Effector CD4-positive, alpha-beta T cell (primary cell): ENCODE measurements at regions not wholly inside any gene's neighbourhood (a gene's known extent, or its start where the extent isn't known, plus 50 kb on each side); places are given as distances from the start of the nearest gene placed in this dataset.

Source experiments
- DNase-seq: peaks from one replicate; pipeline ENCODE4 v3.0.0-alpha.2; 2020

DNA sequence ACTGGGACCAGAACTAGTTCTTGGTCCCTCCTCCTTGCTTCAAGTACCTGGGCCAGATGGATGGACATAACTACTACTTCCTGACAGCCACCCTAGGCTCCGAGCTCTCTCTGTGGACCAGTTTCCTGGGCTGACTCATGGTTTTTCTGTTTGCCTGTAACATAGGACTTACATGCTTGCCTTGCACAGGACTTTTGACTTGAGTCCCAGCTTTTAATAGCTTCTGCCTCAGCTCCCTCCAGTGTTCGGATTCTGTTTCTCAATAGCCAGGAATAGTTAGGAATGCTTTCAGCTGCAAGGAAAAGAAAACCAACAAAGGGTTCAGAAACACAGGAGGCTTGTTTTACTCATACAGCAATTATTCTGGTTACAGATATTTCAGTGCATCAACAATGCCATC, 405.9 kb downstream of the ZNF536 start:
- no peak for DNase-seq

DNA sequence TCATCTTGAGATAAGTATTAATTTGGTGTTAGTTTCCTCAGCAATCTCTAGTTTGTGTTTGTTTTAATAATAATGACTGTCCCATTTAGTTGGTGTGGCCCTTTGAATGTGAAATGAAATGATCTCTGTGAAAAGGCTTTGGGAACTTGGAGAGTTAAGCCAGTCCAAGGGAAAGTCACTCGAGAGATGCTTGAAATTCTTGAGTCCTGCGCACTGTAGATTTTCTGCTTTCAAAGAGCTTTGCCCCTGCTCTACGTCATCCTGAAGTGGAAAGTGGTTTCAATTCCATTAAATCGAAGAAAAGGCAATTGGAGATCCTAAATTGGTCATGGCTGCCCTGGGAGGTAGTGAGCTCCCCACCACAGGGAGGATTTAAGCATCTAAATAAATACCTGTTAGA, 403.8 kb downstream of the ZNF536 start:
- DNase-seq, result no peak

DNA sequence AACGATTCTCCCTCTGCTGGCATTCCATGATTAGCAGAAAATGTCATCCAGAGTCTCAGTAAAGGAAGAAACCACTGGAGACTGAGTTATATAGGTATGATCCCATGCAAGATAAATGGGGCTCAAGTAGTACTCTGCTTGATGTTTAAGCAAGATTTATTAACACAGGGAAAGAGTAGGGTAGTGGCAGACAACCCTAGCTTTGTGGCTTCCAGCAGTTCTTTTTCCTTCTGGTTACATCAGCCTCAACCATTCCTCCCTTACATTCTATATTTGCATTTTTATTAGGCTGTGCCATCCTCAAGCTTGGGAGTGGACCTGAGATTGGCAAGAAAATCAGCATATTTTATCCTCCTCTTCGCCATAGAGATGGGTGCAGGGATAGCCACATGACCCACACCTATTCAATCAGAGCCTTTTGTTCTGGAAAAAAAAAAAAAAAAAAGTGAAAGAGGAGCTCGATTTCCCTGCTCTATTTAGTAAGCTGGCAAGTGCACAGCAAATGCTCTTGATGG, 402.1 kb downstream of the ZNF536 start:
- no peak for DNase-seq

DNA sequence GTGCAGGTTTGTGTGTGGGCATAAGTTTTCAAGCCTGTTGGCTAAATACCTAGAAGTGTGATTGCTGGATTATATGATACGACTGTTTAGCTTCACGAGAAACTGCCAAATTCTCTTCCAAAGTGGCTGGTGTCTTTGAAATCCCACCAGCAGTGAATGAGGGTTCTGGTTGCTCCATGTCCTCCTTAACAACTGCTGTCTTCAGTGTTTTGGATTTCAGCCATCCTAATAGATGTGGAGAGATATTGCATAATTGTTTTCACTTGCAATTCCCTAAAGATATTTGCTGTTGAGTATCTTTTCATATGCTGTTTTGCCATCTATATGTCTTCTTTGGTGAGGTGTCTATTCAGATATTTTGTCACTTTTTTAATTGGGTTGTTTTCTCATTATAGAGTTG, 390.5 kb downstream of the ZNF536 start:
- DNase-seq, result no peak

DNA sequence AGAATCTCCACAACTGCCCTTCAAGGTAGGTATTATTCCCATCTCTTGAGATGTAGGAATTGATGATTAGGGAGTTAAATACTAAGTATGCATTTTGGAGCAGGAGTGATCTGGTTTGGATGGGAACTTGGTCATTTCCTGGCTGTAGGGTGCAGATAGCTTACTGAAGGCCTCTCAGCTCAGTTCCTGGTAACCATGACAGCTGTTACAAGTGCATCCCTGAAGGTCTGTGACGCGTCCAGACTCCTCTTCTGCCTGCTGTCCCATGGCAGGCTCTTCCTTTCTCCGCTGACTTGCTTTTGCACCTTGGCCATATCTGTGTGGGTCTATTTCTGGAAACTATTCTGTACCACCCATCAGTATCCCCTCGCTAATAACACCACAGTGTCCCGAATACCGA, 387.8 kb downstream of the ZNF536 start:
- no peak for DNase-seq

DNA sequence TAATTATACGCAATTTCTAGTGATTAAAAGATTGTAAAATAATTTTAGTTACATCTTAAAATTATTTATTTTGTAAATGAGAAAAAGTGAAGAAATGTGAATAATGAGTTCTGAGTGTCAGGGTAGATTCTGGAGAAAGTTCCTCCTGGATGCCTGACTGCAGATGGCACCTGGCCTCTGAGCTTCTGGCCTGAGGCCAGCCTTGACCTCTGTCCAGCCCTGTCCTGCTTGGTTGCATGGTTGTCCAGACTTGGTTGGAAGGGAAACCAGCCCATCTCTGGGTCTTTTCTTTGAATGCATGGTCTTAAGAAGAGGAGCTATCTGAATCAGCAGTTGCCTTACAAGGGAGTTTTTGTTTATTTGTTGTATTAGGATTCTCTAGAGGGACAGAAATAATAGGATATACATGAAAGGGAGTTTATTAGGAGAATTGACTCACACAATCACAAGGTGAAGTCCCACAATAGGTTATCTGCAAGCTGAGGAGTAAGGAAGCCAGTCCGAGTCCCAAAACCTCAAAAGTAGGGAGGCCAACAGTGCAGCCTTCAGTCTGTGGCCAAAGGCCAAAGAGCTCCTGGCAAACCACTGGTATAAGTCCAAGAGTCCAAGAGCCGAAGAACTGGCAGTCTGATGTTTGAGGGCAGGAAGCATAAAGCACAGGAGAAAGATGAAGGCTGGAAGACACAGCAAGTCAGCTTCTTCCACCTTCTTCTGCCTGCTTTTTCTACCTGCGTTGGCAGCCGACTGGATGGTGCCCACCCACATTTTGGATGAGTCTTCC, 385.8 kb downstream of the ZNF536 start:
- no peak for DNase-seq

DNA sequence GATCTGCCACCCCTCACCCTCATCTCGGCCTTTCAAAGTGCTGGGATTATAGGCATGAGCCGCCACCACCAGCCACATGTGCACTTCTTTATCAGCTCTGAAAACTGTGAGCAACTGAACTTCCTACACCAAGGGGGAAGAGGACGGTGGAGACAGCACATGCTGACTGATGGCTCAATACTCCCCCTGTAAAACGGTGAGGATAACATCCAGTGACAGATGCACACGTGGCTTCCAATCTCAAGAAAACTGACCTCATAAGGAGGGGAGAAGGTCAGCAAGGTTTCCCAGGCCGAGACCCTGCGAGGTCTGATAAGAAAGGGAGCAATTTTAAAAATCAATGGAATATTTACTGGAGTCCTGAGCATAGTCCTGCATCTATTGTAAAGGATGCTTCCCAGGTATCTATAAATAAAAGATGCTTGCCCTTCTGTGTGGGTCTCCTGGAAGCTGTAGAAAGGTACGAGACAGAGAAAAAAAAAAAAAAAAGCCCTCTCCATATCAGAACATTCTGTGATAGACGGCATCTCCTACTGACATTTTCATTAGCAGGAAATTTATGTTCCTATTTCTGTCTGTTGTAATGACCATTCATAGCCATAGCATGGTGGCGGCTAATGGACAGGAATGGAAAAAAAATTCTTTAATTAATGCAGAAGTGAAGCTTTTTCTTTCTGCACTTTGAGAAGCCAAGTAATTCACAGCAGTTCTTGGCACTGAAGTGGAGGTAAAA, 385.1 kb downstream of the ZNF536 start:
- no peak for DNase-seq

DNA sequence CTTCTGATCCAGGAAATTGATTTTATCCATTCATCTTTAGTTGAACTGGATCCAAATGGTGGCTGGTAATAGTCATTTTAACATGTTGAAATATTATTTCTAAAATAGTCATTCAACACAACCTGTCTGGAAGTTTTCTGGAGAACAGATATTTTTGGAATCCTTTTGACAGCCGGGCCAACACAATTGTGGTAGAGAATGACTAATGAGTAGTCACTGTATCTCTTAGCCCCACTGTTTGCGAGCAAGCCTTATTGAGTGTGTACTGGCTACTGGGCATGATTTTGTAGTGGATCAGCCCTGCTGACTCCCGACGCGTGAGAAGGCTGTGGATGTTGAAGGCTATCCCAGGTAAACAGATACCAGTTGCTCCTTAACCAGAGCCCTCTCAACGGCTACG, 383.4 kb downstream of the ZNF536 start:
- DNase-seq, result no peak

DNA sequence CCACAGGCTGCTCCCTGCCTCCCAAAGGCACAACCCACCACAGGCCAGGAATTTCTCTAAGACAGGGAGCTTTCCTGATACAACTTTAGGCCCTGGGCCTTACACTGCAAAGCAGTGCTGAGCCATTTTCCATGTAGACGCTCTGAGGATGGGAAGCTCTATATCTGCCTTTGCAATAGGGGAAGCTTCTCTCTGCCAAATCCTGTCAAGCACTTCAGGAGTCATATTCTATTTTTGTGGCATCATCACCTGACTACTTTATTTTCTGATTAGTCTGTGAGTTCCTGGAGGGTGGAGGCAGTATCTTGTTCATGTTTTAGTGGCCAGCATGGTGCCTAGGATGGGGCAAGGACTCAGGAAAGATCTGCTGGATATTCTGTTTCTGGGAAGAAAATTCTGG, 382.0 kb downstream of the ZNF536 start:
- DNase-seq, result no peak

DNA sequence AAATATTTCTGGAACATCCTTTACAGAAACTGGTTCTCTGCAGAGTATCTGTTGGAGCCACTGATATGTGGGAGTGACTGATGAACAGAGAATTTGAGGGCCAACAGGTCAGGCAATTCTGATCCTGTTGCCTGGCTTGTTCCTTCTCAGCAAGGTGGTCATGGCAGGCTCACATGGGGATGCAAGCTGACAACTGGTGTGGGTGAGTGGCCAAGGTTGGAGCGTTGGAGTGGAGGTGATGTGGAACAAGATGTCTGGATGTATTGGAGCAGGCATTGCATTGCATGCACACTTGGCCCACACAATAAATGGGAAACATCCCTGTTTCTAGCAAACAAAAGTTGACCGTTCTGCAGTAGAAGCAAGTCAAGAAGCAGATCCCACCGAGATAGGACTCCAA, 380.7 kb downstream of the ZNF536 start:
- no peak for DNase-seq

DNA sequence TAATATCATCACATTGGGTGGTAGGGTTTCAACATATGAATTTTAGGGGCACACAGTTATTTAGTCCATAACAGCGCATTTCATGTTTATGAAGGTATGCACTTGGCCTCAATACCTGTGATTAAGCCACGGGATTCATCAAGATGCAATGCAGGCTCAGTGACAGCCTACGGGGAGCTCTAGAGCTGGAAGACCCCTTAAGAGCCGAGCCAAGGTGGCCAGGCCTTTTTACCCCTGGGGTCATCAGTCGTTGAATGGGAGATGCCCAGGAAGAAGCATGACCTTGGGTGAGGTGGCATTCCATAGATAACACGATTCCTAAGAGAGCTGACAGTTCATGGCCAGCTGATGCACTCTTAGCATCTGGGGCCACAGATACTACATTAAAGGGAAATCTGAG, 380.0 kb downstream of the ZNF536 start:
- DNase-seq, result no peak

DNA sequence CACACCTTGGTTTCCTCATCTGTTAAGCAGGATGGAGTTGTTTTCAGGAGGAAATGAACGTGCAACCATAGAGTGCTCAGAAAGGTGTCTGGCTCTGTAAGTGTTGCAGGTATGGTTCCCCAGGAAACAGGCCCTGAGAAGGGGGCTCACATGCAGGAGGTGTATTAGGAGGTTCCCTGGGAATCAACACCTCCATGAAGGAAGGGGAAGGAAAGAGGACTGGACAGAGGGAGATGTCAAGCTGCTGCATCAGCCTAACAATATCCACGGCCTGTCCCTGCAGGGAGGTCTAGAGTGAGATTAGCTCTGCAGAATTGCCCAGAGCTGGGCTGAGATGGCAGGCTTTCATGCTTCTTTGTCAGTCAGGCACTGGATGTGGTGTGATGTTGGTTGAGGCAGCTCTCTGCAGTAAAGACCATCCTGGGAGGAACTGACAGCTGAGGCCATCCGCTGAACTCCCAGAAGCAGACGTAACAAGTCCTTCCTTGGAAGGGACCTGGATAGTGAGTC, 373.3 kb downstream of the ZNF536 start:
- no peak for DNase-seq

DNA sequence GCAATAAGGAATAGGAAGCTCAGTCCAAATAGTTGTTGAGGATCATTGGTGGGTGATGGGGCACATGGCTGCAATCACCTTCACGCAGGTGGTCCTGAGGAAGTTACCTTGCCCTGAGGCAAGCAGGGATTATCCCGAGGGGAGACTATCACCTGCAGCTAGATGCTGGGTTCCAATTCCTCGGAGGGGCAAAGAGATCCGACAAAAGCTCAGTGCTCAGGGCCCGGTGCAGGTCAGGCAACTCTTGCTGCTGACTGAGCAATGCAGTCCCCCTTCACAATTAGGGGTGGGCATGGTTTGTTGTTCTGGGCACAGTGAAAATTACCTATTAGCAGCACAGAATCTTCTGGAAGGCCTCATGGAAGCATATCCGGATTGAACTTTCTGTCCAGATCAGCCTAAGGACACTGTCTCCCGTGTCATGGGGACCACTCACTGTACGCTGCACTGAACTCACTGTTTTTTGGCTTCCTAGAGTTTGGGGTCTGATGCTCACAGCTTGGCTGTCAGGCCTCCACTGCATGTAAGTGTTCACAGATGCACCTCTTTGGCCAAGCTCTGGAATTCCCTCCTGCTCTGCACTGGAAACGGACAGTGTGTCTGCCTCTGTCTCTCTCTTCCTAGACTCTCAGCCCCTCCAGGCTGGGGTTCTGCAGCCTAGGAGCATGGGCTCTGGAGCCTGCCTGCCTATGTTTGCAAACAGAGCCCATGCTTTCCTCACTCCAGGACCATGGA, 372.7 kb downstream of the ZNF536 start:
- DNase-seq, result no peak

DNA sequence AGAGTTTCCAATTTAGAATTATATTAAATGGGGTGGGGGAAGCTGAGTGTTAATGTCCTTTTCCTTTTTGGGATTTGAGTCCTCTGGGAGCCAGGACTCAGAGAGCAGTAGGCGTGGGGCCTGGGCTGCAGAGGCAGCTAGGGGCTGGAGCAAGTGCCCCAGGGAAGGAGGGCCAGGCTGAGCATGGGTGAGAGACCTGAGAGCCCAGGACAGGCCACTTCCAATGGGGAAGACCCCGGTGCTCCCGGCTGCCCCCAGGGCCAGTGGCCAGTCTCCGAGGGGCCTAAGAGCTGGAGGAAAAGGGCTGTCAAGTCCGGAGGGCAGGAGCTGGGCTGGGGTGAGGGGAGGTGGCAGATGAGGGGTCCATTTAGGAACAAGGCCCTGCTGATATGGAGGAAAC, 371.5 kb downstream of the ZNF536 start:
- no peak for DNase-seq

DNA sequence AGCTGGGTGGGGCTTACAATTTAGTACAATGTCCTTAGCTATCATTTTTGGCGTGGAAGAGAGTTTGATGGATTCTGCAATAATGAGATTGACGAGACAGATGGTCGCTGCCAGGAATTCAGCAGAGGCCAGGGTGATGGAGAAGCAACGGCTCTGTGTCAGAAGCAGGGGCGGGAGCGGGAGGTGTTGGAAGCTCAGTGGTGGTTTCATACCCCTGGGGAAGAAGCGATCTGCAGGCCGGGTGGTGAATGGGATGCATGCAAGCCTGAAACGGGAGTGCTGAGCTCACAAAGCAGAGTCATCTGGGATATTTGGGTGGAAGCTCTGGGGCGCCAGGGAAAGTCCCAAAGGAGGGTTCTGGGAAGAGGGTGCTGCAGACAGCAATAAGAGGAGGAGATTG, 370.8 kb downstream of the ZNF536 start:
- no peak for DNase-seq

DNA sequence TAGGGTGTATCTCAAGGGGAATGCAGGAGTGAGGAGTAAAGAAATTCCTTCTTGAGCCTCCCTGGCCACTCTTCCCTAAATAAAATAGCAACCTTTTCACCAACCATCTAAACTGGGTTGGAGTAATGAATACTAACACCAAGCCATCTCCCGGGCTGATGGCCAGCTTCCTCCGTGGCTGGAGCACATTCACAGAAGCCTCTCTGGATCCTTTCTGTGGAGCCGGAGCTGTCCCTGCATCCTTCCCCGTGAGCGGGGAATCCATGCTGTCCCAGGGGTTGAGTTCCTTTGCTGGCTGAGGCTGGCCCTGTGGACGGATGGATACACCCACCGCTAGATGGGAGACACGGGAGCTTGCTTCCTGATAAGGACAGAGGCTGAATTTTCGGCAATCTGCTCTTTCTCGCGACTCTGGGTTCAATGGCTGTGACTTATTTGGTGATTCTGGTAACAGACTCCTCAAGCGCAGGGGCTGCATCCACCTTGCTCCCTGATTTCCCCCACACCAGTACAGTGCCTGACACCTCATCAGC, 370.3 kb downstream of the ZNF536 start:
- no peak for DNase-seq

DNA sequence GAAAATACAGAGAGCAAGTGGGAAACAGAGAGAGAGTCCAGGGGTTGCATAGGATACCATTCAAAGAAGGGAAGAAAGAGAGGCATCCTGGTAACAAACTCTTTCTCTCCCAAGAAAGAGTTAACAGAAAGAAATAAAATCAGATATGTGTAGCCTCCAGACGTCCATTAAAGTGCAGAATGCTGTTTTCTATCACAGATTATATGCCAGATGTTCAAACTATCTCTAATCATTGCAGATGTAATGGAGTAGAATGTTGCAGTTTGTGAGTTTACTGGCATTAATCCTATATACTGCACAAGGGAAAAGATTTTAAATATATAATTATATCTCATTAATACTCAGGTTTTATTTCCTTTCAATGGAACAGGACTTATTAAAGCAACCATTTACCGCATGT, 369.4 kb downstream of the ZNF536 start:
- no peak for DNase-seq

DNA sequence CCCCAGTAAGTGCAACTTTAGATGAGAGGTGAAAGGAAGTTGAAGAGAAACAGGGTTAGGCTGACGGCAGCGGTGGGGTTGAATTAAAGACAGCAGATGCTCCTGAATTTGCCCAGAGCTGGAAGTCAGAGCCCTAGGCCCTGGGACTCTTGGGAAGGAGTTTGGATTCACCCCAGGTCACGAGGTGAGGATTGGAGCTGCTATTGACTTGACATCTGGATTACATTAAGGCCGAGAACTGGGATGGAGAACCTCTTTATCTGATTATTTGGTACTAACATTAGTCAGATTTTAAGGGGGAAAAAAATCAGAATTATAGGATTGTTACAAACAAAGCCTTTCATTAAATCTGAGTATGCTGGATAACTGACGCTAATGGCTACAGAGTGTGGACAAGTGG, 367.2 kb downstream of the ZNF536 start:
- DNase-seq, result no peak

DNA sequence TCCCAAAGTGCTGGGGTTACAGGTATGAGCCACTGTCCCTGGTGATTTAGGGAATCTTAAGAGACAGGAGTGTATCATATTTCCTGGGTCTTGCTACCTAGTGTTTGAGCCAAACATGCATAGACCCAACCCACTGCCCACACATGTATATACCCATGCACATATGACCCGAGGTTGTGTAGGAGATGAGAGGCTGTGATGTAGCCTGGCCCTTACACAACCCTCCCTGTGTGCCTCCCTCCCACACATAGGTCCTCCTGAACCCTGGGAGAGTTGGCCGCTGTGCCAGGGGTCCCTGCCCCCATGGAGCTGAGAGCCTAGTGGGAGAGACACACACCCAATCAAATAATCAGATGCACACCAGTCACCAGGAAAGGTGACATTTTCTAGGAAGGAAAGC, 365.9 kb downstream of the ZNF536 start:
- no peak for DNase-seq

DNA sequence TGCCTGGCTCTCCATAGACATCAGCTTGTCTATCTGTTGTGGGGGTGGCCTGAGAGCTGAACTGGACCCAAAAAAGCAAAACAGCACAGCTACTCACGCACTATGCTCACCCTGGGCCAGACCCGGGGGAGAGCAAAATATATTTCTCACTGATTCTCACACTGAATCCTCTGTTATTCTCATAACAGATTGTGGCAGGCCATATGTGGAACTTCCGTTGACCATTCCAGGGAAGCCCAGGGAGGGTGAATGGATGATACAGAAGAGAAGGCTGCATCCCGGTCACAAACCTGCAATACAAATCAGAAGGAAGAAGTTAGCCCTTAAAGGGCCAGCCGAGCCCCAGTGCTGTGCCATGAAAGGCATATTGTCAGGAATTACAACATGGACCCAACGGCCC, 362.5 kb downstream of the ZNF536 start:
- no peak for DNase-seq

DNA sequence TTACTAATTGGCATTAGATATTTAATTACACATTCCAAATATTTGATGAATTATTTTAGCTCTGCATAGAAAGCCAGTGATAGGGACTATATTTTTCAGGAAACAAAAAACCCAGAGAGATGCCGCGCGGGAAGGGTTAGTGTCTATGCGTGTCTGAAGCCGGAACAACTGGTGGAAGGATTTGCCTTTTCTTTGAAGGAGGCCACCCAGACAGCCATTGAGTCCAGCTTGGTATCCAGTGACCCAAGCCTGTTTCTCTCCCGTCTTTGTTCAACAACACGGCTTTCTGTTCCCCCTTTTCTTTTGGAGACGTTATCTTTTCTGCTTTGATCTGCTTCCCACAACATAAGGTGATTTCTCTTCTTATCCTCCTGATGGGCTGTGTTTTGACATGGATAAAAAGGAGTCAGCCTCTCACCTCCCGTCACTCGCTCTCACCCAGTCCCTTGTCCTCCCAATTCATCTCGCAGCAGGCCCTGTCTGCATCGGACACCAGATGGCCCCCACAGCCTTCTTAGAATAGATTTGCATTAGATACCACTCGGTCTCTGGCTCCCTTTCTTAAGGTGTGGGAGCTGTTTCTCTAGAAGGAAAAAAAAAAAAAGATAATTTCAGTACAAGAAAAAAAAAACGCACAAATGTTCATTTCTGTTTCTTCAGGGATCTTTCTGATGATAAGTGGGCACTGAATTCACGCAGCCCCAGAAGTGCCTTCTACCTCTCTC, 361.8 kb downstream of the ZNF536 start:
- no peak for DNase-seq

DNA sequence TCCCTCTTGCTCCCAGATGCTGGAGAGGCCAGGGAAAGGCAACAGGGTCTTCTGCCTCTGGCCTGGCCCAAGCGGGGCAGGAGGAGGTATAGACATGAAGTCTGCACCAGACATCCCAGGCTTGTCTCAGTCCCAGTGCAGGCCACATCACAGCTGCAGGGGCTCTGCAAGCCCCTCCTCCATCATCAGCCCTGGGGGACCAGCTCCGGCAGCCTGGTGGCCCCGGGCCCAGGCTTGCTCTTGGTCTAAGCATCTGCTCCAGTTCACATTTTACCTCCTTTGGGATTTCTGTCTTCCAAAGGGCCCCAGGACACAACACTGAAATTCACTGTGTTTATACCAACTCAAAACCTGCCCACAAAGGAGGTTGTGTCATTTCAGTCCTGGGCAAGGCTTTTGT, 359.4 kb downstream of the ZNF536 start:
- no peak for DNase-seq

DNA sequence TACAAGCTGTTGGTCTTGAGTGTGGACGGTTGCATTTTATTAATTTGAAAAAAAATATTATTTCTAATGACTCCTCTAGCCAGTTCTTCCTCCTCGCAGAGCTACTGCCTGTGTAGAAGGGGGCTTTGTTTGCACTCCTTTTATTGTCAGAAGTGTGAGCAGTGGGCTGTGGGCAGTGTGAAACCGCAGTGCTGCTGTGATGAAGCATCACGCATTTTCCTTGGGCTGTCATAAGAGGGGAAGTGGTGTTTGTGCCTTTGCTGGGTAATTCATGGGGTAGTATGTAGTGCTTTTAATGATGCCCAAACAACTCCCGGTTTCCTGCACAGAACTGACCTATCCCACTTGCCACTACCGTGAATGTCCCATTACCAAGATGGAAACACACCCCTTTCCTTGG, 357.3 kb downstream of the ZNF536 start:
- no peak for DNase-seq
